Breast epithelium (tissue), 3 donors: ENCODE measurements at regions not wholly inside any gene's neighbourhood (a gene's known extent, or its start where the extent isn't known, plus 50 kb on each side); places are given as distances from the start of the nearest gene placed in this dataset.
"Not testable (repeated sequence)": the region's sequence is repeated elsewhere in the genome, so short reads cannot be mapped to it uniquely, and the experiment has no call there.

Source experiments
- POLR2A ChIP-seq: fragments of 450-650 bp; IDR thresholded peaks from one replicate; pipeline ENCODE4 v1.6.1; 2016; ENCODE audit warnings: antibody characterized with exemption, mild to moderate bottlenecking, moderate library complexity
- POLR2AphosphoS5 ChIP-seq, 3 donors: sonication (generic); formaldehyde crosslinking; IDR thresholded peaks; one replicate each; pipeline ENCODE4 v1.6.1; 2017; ENCODE audit warnings: antibody characterized with exemption in 3 of 3
- TF ChIP-seq, protein P1 (sequence below), 3 donors: fragments of 450-650 bp; IDR thresholded peaks; one replicate each; pipeline ENCODE4 v1.5.1; 2016 to 2017; ENCODE audit warnings: antibody characterized with exemption in 3 of 3, mild to moderate bottlenecking in 3 of 3, moderate library complexity in 3 of 3

DNA sequence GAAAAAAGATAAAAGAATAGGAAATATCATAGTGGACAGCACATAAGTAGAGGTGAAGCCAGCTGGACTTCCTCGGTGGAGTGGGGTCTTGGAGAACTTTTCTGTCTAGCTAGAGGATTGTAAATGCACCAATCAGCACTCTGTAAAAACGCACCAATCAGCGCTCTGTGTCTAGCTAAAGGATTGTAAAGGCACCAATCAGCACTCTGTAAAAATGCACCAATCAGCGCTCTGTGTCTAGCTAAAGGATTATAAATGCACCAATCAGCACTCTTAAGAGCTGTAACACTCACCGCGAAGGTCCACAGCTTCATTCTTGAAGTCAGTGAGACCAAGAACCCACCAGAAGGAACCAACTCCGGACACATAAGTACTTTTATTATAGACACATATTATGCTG is 91.8 kb upstream of the IKBKE start:
- TF ChIP-seq, protein P1, sequence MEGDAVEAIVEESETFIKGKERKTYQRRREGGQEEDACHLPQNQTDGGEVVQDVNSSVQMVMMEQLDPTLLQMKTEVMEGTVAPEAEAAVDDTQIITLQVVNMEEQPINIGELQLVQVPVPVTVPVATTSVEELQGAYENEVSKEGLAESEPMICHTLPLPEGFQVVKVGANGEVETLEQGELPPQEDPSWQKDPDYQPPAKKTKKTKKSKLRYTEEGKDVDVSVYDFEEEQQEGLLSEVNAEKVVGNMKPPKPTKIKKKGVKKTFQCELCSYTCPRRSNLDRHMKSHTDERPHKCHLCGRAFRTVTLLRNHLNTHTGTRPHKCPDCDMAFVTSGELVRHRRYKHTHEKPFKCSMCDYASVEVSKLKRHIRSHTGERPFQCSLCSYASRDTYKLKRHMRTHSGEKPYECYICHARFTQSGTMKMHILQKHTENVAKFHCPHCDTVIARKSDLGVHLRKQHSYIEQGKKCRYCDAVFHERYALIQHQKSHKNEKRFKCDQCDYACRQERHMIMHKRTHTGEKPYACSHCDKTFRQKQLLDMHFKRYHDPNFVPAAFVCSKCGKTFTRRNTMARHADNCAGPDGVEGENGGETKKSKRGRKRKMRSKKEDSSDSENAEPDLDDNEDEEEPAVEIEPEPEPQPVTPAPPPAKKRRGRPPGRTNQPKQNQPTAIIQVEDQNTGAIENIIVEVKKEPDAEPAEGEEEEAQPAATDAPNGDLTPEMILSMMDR (IDR thresholded peaks at IDR 0.05): not testable (repeated sequence)
- TF ChIP-seq POLR2AphosphoS5 (IDR thresholded peaks at IDR 0.05); POLR2A: not testable (repeated sequence)
